ENCODE measurements at regions not wholly inside any gene's neighbourhood (a gene's known extent, or its start where the extent isn't known, plus 50 kb on each side); places are given as distances from the start of the nearest gene placed in this dataset.

DNA sequence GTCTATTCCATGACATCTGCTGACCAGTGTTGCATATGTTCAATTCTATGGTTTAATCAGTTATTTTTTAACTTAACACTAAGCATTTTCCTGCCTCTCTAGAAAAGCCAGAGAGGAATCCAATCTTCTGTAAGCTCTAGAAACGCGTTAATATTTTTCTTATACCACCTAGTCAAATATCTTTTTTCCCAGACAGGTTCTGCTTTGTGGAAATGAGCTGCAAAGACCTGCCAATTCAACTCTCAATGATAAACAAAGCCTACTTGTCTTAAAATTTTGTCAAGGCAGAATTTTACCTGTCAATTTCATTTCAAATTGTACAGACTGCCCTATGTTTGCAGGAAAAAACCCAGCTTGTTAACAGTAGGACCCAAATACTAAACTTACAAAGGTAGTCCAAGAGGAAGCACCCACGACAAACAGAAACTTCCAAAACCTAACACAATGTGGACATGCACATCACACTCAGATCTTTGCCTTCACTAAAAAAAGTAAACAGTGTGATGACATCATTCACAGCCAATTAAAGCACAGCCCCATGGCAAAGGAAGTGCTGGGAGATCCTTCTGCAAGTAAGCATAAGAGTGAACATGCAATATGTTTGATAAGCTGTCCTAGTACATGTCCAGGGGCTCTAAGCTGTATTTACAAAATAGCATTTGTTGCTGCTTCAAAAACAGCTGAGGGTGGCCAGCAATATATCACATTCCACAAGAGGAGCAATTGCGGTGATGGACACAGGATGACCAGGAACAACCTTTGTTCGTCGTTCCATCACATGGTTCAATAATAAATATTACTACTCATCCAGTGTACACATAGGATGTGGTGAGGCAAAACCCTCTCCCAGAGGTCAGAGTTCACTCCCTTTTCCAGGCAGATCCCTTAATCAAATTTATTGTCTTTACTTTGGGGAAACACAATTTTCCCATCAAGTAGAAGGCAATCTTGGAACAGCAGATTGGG lies 139.4 kb upstream of the TSC22D2 start (continued):
- TF ChIP-seq, protein P1, sequence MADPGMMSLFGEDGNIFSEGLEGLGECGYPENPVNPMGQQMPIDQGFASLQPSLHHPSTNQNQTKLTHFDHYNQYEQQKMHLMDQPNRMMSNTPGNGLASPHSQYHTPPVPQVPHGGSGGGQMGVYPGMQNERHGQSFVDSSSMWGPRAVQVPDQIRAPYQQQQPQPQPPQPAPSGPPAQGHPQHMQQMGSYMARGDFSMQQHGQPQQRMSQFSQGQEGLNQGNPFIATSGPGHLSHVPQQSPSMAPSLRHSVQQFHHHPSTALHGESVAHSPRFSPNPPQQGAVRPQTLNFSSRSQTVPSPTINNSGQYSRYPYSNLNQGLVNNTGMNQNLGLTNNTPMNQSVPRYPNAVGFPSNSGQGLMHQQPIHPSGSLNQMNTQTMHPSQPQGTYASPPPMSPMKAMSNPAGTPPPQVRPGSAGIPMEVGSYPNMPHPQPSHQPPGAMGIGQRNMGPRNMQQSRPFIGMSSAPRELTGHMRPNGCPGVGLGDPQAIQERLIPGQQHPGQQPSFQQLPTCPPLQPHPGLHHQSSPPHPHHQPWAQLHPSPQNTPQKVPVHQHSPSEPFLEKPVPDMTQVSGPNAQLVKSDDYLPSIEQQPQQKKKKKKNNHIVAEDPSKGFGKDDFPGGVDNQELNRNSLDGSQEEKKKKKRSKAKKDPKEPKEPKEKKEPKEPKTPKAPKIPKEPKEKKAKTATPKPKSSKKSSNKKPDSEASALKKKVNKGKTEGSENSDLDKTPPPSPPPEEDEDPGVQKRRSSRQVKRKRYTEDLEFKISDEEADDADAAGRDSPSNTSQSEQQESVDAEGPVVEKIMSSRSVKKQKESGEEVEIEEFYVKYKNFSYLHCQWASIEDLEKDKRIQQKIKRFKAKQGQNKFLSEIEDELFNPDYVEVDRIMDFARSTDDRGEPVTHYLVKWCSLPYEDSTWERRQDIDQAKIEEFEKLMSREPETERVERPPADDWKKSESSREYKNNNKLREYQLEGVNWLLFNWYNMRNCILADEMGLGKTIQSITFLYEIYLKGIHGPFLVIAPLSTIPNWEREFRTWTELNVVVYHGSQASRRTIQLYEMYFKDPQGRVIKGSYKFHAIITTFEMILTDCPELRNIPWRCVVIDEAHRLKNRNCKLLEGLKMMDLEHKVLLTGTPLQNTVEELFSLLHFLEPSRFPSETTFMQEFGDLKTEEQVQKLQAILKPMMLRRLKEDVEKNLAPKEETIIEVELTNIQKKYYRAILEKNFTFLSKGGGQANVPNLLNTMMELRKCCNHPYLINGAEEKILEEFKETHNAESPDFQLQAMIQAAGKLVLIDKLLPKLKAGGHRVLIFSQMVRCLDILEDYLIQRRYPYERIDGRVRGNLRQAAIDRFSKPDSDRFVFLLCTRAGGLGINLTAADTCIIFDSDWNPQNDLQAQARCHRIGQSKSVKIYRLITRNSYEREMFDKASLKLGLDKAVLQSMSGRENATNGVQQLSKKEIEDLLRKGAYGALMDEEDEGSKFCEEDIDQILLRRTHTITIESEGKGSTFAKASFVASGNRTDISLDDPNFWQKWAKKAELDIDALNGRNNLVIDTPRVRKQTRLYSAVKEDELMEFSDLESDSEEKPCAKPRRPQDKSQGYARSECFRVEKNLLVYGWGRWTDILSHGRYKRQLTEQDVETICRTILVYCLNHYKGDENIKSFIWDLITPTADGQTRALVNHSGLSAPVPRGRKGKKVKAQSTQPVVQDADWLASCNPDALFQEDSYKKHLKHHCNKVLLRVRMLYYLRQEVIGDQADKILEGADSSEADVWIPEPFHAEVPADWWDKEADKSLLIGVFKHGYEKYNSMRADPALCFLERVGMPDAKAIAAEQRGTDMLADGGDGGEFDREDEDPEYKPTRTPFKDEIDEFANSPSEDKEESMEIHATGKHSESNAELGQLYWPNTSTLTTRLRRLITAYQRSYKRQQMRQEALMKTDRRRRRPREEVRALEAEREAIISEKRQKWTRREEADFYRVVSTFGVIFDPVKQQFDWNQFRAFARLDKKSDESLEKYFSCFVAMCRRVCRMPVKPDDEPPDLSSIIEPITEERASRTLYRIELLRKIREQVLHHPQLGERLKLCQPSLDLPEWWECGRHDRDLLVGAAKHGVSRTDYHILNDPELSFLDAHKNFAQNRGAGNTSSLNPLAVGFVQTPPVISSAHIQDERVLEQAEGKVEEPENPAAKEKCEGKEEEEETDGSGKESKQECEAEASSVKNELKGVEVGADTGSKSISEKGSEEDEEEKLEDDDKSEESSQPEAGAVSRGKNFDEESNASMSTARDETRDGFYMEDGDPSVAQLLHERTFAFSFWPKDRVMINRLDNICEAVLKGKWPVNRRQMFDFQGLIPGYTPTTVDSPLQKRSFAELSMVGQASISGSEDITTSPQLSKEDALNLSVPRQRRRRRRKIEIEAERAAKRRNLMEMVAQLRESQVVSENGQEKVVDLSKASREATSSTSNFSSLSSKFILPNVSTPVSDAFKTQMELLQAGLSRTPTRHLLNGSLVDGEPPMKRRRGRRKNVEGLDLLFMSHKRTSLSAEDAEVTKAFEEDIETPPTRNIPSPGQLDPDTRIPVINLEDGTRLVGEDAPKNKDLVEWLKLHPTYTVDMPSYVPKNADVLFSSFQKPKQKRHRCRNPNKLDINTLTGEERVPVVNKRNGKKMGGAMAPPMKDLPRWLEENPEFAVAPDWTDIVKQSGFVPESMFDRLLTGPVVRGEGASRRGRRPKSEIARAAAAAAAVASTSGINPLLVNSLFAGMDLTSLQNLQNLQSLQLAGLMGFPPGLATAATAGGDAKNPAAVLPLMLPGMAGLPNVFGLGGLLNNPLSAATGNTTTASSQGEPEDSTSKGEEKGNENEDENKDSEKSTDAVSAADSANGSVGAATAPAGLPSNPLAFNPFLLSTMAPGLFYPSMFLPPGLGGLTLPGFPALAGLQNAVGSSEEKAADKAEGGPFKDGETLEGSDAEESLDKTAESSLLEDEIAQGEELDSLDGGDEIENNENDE (IDR thresholded peaks at IDR 0.05; ENCODE audit: insufficient replicate concordance, low read length) = no peak
- TF ChIP-seq CREB1 (IDR thresholded peaks at IDR 0.05) = no peak
- no peak for TF ChIP-seq ZNF274 (IDR thresholded peaks at IDR 0.05; ENCODE audit: borderline replicate concordance, extremely low read depth, low read length)
- TF ChIP-seq PHF8 (conservative IDR thresholded peaks at IDR 0.05; ENCODE audit: low read depth, low read length) = no peak
